Adrenal gland (tissue), 5 donors: ENCODE measurements at regions not wholly inside any gene's neighbourhood (a gene's known extent, or its start where the extent isn't known, plus 50 kb on each side); places are given as distances from the start of the nearest gene placed in this dataset.

Experiments used
- POLR2A ChIP-seq, 2 donors: fragments of 450-650 bp; IDR thresholded peaks; one replicate each; pipeline ENCODE4 v1.6.1; 2017; ENCODE audit warnings: antibody characterized with exemption in 2 of 2, mild to moderate bottlenecking in 2 of 2, moderate library complexity in 1 of 2
- TF ChIP-seq, protein P1 (sequence below), 6 experiments: fragments of 450-650 bp in 4 of 6; fragments of 200-600 bp in 2 of 6; sonication (generic) in 1 of 6; IDR thresholded peaks; 1 replicate in 5 of 6; 2 replicates in 1 of 6; pipeline versions ENCODE4 v1.5.1 to v1.8.0; 2016 to 2021; ENCODE audit warnings: antibody characterized with exemption in 6 of 6, mild to moderate bottlenecking in 2 of 6, moderate library complexity in 1 of 6
- donor health status: DM: no; HTN: no; CAD: no.

DNA sequence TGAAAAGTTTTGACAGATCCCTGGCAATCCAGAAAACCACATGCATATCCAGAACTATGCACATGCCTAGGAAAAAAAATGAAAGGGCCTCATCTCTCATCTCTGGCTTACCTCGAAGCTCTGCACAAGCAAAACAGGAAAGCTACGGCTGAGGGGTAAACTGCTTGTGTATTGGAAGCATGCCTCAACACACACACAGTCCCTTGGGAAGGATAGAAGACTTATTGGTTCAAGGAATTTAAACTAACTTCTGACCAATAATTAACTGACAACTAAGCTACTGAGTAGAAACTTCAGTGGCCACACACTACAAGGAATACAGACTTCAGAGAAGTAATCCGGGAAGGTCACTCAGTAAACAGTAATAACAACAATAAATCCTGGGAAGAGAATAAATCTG lies 59.9 kb upstream of the POMGNT2 start:
- no peak for TF ChIP-seq POLR2A (IDR thresholded peaks at IDR 0.05)
- TF ChIP-seq, protein P1, sequence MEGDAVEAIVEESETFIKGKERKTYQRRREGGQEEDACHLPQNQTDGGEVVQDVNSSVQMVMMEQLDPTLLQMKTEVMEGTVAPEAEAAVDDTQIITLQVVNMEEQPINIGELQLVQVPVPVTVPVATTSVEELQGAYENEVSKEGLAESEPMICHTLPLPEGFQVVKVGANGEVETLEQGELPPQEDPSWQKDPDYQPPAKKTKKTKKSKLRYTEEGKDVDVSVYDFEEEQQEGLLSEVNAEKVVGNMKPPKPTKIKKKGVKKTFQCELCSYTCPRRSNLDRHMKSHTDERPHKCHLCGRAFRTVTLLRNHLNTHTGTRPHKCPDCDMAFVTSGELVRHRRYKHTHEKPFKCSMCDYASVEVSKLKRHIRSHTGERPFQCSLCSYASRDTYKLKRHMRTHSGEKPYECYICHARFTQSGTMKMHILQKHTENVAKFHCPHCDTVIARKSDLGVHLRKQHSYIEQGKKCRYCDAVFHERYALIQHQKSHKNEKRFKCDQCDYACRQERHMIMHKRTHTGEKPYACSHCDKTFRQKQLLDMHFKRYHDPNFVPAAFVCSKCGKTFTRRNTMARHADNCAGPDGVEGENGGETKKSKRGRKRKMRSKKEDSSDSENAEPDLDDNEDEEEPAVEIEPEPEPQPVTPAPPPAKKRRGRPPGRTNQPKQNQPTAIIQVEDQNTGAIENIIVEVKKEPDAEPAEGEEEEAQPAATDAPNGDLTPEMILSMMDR (IDR thresholded peaks at IDR 0.05), result no peak
